Cardiac septum (tissue), 1 donor: ENCODE measurements at regions not wholly inside any gene's neighbourhood (a gene's known extent, or its start where the extent isn't known, plus 50 kb on each side); places are given as distances from the start of the nearest gene placed in this dataset.
"Not testable (repeated sequence)": the region's sequence is repeated elsewhere in the genome, so short reads cannot be mapped to it uniquely, and the experiment has no call there.

Source experiments
- DNase-seq: peaks from one replicate; pipeline ENCODE4 v3.0.0-alpha.2; 2020; ENCODE audit warnings: low spot score
- intact Hi-C: fragments of 100-400 bp; cut with DNase I; formaldehyde crosslinking; loops from one replicate; pipeline ENCODE4 v1.14.0; 2022
- donor health status: DM: no; HTN: no; CAD: no.

DNA sequence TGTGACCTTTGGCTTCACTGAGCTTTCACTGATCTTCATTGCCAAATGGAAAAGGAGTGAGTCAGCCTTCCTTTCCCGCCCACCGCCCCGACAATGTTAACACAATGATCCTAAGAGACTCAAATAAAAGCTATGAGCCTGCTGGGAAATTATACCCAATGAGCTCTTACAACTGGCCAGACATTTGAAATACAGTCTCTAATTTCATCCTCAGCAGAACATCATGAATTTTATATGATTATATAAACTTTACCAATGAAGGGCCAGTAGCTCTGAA, 252.5 kb downstream of the SIPA1L2 start:
- intact Hi-C loops = loop anchor here (10.0 kb wide), 1 partner anchor 363 kb away; no protein-coding TSS in a partner anchor
- DNase-seq = no peak

DNA sequence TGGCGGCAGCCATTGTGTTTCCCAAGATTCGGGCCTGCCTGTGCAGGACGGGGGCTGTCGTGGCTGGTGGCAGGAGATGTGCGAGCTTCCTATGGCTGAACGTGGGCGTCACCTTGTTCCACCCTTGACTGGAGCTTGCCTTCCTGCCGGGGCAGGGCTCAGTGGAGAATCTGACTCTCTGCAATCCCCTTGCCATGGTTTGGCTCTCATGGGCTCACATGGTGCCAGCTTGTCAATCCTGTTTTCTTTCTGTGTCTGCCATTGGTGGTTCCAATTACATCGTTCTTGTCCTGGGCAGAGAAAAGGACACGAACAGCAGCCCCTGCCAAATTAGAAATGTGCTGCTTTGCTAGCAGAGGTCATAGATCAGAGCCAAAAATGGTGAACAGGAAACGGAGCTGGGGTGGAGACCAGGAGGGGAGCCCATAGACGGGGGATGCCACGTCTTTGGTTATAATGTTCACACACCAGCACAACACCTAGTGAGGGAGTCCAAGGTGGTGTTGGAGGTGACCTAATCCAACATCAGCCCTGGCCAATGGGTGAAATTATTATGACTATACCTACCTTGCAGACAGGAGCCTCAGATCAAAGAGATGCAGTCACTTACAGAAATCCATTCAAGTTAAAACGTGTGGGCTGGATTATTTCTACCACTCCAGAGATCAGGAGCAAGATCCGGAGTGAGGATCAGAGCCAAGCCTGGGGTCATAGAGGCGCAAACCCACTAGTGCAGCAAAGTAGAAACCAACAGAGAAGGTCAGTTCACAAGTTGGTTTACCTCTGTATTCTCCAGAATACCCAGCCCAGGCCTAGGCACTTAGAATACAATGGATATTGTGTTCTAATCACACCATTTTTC, 253.1 kb downstream of the SIPA1L2 start:
- no peak for DNase-seq

GRCh38 chr1:232372841-232373440, 257.0 kb downstream of the SIPA1L2 start:
- intact Hi-C loops = loop anchor here (5.0 to 10.0 kb wide), 2 partner anchors 66 to 358 kb away; no protein-coding TSS in a partner anchor
- DNase-seq = no peak

More for the DNA sequence above, 253.1 kb downstream of the SIPA1L2 start:
- intact Hi-C loops = loop anchor here (10.0 kb wide), 1 partner anchor 362 kb away; no protein-coding TSS in a partner anchor

GRCh38 chr1:232372431-232372830, 257.5 kb downstream of the SIPA1L2 start:
- no peak for DNase-seq
- intact Hi-C loops = loop anchor here (5.0 to 10.0 kb wide), 2 partner anchors 65 to 358 kb away; no protein-coding TSS in a partner anchor

DNA sequence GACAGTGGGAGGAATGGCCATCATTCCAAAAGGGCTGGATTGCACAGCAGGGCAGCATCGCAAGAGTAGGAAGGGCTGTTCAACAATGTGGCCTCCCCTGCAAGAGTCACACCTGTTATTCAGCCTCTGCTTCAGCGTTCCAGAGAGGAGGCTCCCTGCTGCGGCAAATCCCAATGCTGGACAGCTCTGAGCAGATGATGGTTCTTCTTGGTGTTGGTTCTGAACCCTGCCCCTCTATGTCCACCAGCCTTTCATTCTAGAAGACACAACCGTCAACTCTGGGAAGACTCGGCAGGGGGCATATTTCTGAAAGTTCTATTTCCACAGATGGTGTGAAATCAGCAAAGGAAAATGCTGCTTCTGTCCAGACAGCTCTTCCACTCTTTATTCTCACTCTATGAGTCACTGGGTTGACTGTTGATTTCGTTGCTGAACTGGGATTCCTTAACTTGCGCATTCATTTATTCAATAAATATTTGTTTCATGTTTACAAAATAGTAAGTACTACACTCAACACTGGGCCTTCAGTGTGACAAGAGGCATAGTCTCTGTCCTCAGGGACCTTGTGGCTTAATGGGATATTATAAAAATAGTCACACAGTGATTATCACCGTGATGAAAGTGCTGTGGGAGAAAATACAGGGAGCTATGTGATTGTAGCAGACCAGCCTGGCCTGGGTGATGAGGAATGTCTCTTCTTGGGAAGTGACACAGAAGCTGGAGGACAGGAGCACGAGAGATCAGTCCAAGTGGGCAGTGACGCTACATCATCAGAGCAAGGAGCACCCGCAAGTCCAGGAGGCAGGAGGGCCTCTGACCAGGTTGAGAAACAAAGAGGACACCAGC, 260.3 kb downstream of the SIPA1L2 start:
- no peak for DNase-seq
- intact Hi-C loops = loop anchor here (5.0 to 10.0 kb wide), 2 partner anchors 62 to 355 kb away; no protein-coding TSS in a partner anchor

DNA sequence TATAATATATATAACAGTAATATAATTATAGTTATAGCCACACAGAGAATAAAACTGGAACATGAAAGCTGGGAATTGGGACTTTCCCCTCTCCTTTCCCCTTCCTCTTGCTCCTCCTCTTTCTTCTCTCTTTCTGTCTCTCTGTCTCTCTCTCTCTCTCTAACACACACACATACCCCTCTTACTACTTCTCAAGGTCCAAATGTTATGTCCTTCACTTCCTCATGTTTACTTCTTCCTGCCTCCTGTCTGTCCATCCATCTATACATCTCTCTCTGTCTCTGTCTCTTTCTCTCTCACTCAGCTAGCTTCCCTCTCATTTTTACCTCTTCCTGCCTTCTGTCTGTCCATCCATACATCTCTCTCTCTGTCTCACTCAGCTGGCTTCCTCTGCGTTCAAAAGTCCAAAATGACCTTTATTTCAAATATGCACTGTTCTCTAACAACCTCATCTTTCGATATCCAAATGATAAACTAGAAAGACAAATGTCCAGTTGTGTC, 261.1 kb downstream of the SIPA1L2 start:
- intact Hi-C loops = no loop called here
- no peak for DNase-seq

DNA sequence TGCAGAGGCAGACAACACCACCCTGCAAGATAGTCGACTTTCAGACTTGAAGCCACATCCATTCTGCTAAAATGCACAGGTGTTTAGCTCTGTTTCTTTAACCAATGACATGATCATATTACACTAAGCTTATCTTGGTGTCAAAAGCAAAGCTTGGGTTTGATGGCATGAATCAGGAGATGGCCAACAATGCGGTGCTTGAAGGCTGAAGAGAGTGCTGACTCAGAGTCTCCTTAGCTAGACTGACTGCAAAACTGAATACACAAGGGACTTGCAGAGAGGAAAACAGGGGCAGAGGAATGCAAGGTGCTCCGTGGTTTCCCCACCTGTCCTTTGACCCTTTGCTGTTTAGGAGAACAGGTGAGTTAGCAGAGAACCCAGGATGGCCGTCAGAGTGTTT, 262.6 kb downstream of the SIPA1L2 start:
- intact Hi-C loops = no loop called here
- no peak for DNase-seq

DNA sequence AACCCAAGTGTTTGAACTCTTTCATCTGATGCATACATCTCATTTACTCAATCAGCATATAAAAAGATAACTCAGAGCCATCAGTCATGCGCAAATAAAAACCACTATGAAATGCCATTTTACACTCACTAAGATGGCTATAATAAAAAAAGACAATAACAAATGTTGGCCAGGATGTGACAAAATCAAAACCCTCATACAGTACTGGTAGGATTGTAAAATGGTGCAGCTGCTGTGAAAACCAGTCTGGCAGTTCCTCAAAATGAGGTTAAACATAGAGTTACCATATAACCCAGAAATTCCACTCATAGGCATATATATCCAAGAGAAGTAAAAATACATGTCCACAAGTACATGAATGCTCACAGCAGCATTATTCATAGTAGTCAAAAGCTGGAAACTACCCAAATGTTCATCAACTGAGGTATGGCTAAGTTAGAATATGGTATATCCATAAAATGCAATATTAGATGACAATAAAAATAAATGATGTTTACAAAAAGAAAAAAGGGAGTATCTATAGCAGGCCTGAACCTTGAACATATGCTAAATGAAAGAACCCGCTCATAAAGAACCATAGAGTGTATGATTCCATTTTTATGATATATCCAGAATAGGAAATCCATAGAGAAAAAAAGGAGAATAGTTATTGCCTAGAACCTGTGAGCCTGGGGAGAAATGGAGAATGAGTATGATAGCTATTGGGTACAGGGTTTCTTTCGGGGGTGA, 265.1 kb downstream of the SIPA1L2 start:
- intact Hi-C loops = no loop called here
- DNase-seq = no peak

DNA sequence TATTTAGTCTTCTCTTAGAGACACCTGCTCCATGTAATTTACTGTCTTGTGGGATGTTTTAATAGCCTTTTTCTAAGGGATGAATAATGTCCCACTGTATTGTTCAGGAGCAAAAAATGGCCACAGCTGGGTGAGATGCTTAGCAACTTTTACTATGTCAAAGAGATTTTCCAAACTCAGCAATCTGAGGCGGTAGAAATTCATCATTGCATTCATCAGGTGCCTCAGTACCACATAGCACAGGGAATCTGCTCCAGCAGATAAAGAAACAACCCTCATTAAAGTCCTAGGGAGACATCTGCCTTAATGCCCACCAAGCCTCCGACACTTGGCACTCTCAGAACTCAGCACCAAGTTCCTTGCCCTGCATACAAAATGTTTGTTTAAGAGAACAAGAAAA, 266.9 kb downstream of the SIPA1L2 start:
- intact Hi-C loops = no loop called here
- DNase-seq = no peak

GRCh38 chr1:232357416-232357815, 272.5 kb downstream of the SIPA1L2 start:
- intact Hi-C loops = no loop called here
- no peak for DNase-seq

- no peak for DNase-seq
- intact Hi-C loops = no loop called here
These were observed 274.5 kb downstream of the SIPA1L2 start for GRCh38 chr1:232355162-232356006.

- DNase-seq = no peak
- intact Hi-C loops = no loop called here
These were observed 276.9 kb downstream of the SIPA1L2 start for GRCh38 chr1:232353001-232353400.

DNA sequence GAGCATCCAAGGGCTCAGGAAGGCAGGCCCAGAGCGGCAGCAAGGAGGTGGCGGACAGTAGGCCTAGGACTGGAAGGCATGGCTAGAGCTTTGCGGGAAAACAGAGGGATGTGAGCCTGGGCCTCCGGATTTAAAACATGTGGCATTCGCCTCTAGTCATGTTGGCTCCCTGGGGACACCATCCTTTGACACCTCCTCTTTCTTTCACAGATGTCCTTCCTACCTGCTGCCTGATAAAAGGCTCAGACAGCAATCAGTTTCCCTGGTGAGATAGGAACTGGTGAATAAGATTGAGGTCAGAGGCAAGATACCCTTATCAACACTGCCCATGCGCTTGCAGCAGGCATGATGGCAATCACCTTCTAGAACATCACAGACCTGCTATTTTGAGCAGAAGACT, 277.6 kb downstream of the SIPA1L2 start:
- intact Hi-C loops = no loop called here
- no peak for DNase-seq

GRCh38 chr1:232351335-232351734, 278.6 kb downstream of the SIPA1L2 start:
- intact Hi-C loops = no loop called here
- no peak for DNase-seq

DNA sequence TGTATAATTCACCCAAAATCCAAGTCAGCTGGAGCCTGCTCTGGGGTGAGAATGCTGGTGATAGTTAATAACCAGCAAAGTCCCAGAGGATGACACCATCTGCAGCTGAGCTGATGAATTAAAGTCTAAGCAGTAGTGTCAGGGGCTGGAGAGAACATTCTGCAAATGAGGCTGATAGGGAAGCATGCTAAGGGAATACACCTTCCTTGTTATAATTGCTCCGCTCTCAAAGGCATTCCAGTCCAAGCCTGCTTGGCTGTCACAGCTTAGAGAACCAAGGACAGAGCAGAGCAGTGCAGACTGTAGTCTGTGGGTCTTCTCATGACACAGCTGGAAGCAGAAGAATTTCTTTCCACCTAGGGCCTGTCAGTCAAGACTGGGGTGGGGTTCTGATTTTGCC, 283.1 kb downstream of the SIPA1L2 start:
- intact Hi-C loops = no loop called here
- DNase-seq = no peak

GRCh38 chr1:232344791-232345399, 285.0 kb downstream of the SIPA1L2 start:
- no peak for DNase-seq
- intact Hi-C loops = no loop called here

GRCh38 chr1:232344186-232344585, 285.7 kb downstream of the SIPA1L2 start:
- DNase-seq, intact Hi-C loops: not testable (repeated sequence)

DNA sequence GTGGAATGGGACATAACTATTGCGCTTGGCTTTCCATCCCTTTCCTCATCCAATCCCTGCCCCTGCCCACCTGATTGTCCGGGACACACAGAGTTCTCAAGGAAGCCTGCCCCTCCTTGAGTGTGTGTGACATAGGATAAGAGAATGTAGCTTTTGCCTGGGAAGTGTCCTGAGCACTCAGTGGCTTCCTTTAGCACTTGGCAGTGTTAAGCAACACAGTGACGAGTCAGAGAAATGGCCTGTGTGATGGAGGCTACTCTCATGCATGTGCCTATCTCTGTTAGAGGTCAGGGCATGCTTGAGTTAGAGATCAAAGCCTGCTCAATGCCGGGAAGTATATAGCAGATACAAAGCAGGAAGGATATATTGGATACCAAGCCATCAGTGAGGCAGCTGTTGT, 289.5 kb downstream of the SIPA1L2 start:
- intact Hi-C loops = no loop called here
- no peak for DNase-seq
